Large intestine (tissue), 3 donors: ENCODE measurements at regions not wholly inside any gene's neighbourhood (a gene's known extent, or its start where the extent isn't known, plus 50 kb on each side); places are given as distances from the start of the nearest gene placed in this dataset.
A peak's percentile ranks its signal among the peaks of the same experiment; 100 is the strongest.

ENCODE experiments used
- DNase-seq, 2 donors: peaks; one replicate each; pipeline versions ENCODE4 v3.0.0 to v3.0.0-alpha.2; 2013
- H3K27ac ChIP-seq: one replicate; pipeline ENCODE4 v1.5.1; 2013; ENCODE audit warnings: low read length
- H3K27me3 ChIP-seq: 2 replicates; pipeline ENCODE4 v1.6.1; 2013; ENCODE audit warnings: low read length; ENCODE audit not compliant: control insufficient read depth, insufficient read depth
- H3K36me3 ChIP-seq: 2 replicates; pipeline ENCODE4 v1.6.1; 2013; ENCODE audit warnings: low read length; ENCODE audit not compliant: control insufficient read depth, insufficient read depth
- H3K4me1 ChIP-seq: one replicate; pipeline ENCODE4 v1.6.1; 2013; ENCODE audit warnings: low read length; ENCODE audit not compliant: control insufficient read depth, insufficient read depth
- H3K4me3 ChIP-seq: one replicate; pipeline ENCODE4 v1.5.1; 2013; ENCODE audit warnings: low read length
- H3K9me3 ChIP-seq: one replicate; pipeline ENCODE4 v1.6.1; 2013; ENCODE audit warnings: mild to moderate bottlenecking, low read depth, low read length, moderate library complexity; ENCODE audit not compliant: control insufficient read depth
- WGBS: methylation state at CpG from one replicate; pipeline ENCODE4 v1.1.5; 2013; ENCODE audit warnings: low lambda C conversion rate; ENCODE audit not compliant: insufficient coverage; 5-methylcytosine and 5-hydroxymethylcytosine counted together

- no peak for DNase-seq
- Histone ChIP-seq H3K27me3 (no peaks in the 10 kb centered on the region), H3K4me3 (no peak overlapping the region), H3K36me3 (no peaks in the 10 kb centered on the region), H3K27ac (no peak overlapping the region), H3K9me3 (no peaks in the 10 kb centered on the region), H3K4me1 (no peaks in the 10 kb centered on the region)
- 92% methylated on average over 1 of the region's 2 CpGs for WGBS
Observed at GRCh38 chr5:110049816-110050215, 360.1 kb downstream of the MAN2A1 start.

GRCh38 chr5:110050640-110051345 is 361.1 kb downstream of the MAN2A1 start:
- DNase-seq = no peak
- Histone ChIP-seq H3K27ac (no peak overlapping the region), H3K4me1 (no peaks in the 10 kb centered on the region), H3K9me3 (no peaks in the 10 kb centered on the region), H3K27me3 (no peaks in the 10 kb centered on the region), H3K4me3 (no peak overlapping the region), H3K36me3 (no peaks in the 10 kb centered on the region)
- 80% methylated on average over 1 of the region's 5 CpGs for WGBS

- Histone ChIP-seq H3K27me3 (no peaks in the 10 kb centered on the region), H3K4me3 (no peak overlapping the region), H3K4me1 (no peaks in the 10 kb centered on the region), H3K36me3 (no peaks in the 10 kb centered on the region), H3K27ac (no peak overlapping the region), H3K9me3 (no peaks in the 10 kb centered on the region)
- DNase-seq = no peak
- no CpG with 5 or more reads among the region's 1 CpG for WGBS
Observed at GRCh38 chr5:110053205-110053604, 363.5 kb downstream of the MAN2A1 start.

- Histone ChIP-seq H3K27ac (no peak overlapping the region), H3K4me1 (no peaks in the 10 kb centered on the region), H3K27me3 (no peaks in the 10 kb centered on the region), H3K4me3 (no peak overlapping the region), H3K36me3 (no peaks in the 10 kb centered on the region), H3K9me3 (no peaks in the 10 kb centered on the region)
- no peak for DNase-seq
Observed at GRCh38 chr5:110053824-110054223, 364.1 kb downstream of the MAN2A1 start.

GRCh38 chr5:110054240-110054639 is 364.5 kb downstream of the MAN2A1 start:
- Histone ChIP-seq H3K27me3 (no peaks in the 10 kb centered on the region), H3K36me3 (no peaks in the 10 kb centered on the region), H3K4me3 (no peak overlapping the region), H3K27ac (no peak overlapping the region), H3K4me1 (no peaks in the 10 kb centered on the region), H3K9me3 (no peaks in the 10 kb centered on the region)
- no CpG with 5 or more reads among the region's 2 CpGs for WGBS
- DNase-seq = peak; percentile 21 to 40

- no peaks in the 10 kb centered on the region for H3K9me3 ChIP-seq
- WGBS = no CpG with 5 or more reads among the region's 2 CpGs
- H3K4me1 ChIP-seq = no peaks in the 10 kb centered on the region
- no peaks in the 10 kb centered on the region for H3K36me3 ChIP-seq
- H3K27me3 ChIP-seq = no peaks in the 10 kb centered on the region
- no peak overlapping the region for H3K27ac ChIP-seq
- DNase-seq = no peak
- H3K4me3 ChIP-seq = no peak overlapping the region
Observed at GRCh38 chr5:110055302-110055701, 365.6 kb downstream of the MAN2A1 start.

- H3K9me3 ChIP-seq = no peaks in the 10 kb centered on the region
- WGBS = 80% methylated on average over 1 of the region's 2 CpGs
- no peak overlapping the region for H3K27ac ChIP-seq
Observed at GRCh38 chr5:110056580-110057114, 366.9 kb downstream of the MAN2A1 start.

GRCh38 chr5:110058175-110058574 is 368.4 kb downstream of the MAN2A1 start:
- no peak for DNase-seq
- no peaks in the 10 kb centered on the region for H3K36me3 ChIP-seq
- H3K4me3 ChIP-seq = no peak overlapping the region
- WGBS = no CpG with 5 or more reads among the region's 4 CpGs
- H3K4me1 ChIP-seq = no peaks in the 10 kb centered on the region
- H3K9me3 ChIP-seq = no peaks in the 10 kb centered on the region
- no peaks in the 10 kb centered on the region for H3K27me3 ChIP-seq
- H3K27ac ChIP-seq = no peak overlapping the region

More at GRCh38 chr5:110056580-110057114, 366.9 kb downstream of the MAN2A1 start:
- Histone ChIP-seq H3K4me3 (no peak overlapping the region), H3K27me3 (no peaks in the 10 kb centered on the region), H3K4me1 (no peaks in the 10 kb centered on the region), H3K36me3 (no peaks in the 10 kb centered on the region)
- no peak for DNase-seq

- no peak for DNase-seq
- no peaks in the 10 kb centered on the region for H3K9me3 ChIP-seq
- no peak overlapping the region for H3K27ac ChIP-seq
- H3K4me1 ChIP-seq = no peaks in the 10 kb centered on the region
- no peaks in the 10 kb centered on the region for H3K27me3 ChIP-seq
- H3K36me3 ChIP-seq = no peaks in the 10 kb centered on the region
- H3K4me3 ChIP-seq = no peak overlapping the region
- no CpG with 5 or more reads among the region's 1 CpG for WGBS
Observed at GRCh38 chr5:110062246-110062645, 372.5 kb downstream of the MAN2A1 start.

- no peak for DNase-seq
- Histone ChIP-seq H3K4me1 (no peaks in the 10 kb centered on the region), H3K4me3 (no peak overlapping the region), H3K27me3 (no peaks in the 10 kb centered on the region), H3K9me3 (no peaks in the 10 kb centered on the region), H3K27ac (no peak overlapping the region), H3K36me3 (no peaks in the 10 kb centered on the region)
- 100% methylated on average over 1 of the region's 7 CpGs for WGBS
Observed at GRCh38 chr5:110063640-110064602, 374.2 kb downstream of the MAN2A1 start.
